ENCODE measurements at regions not wholly inside any gene's neighbourhood (a gene's known extent, or its start where the extent isn't known, plus 50 kb on each side); places are given as distances from the start of the nearest gene placed in this dataset.
A peak's percentile ranks its signal among the peaks of the same experiment; 100 is the strongest.
"Not testable (repeated sequence)": the region's sequence is repeated elsewhere in the genome, so short reads cannot be mapped to it uniquely, and the experiment has no call there.

GRCh38 chr5:112594095-112594850, 143.4 kb upstream of the APC start:
- Histone ChIP-seq H3K36me3 (ENCODE audit: insufficient read depth, low read length, poor library complexity, severe bottlenecking) (no peaks in the 10 kb centered on the region), H3K27ac (ENCODE audit: low read depth, low read length, poor library complexity, severe bottlenecking) (no peak overlapping the region), H3K27me3 (replicated peaks; ENCODE audit: insufficient read depth, low read depth, low read length, poor library complexity) (peaks cover 14% of the 10 kb centered on the region), H3K4me1 (ENCODE audit: insufficient read depth, low read length, poor library complexity, severe bottlenecking) (no peaks in the 10 kb centered on the region), H3K9me3 (ENCODE audit: low read depth, low read length, poor library complexity, severe bottlenecking) (no peaks in the 10 kb centered on the region), H3K4me3 (ENCODE audit: low read depth, low read length, poor library complexity, severe bottlenecking) (no peak overlapping the region)
- intact Hi-C loops (cut with micrococcal nuclease; ENCODE audit: unreplicated experiment), result no loop called here
- ChIA-PET CTCF (no interaction called here), POLR2A (ENCODE audit: low non-redundant PET) (no interaction called here)
- peak; percentile 18 for DNase-seq (ENCODE audit: low spot score)
- TF ChIP-seq EZH2 (IDR thresholded peaks at IDR 0.05; ENCODE audit: borderline replicate concordance, low read depth, low read length, poor library complexity, severe bottlenecking), result no peak
- TF ChIP-seq CTCF (conservative IDR thresholded peaks at IDR 0.05; ENCODE audit: low read depth, low read length), result no peak
- BruUV-seq (replicated peaks), result no TSS peak

GRCh38 chr5:112594941-112595340, 142.7 kb upstream of the APC start:
- BruUV-seq (replicated peaks), result no TSS peak
- CTCF ChIA-PET, result no interaction called here
- Histone ChIP-seq H3K27me3 (replicated peaks; ENCODE audit: insufficient read depth, low read depth, low read length, poor library complexity) (peaks cover 14% of the 10 kb centered on the region), H3K4me3 (ENCODE audit: low read depth, low read length, poor library complexity, severe bottlenecking) (no peak overlapping the region), H3K27ac (ENCODE audit: low read depth, low read length, poor library complexity, severe bottlenecking) (no peak overlapping the region), H3K4me1 (ENCODE audit: insufficient read depth, low read length, poor library complexity, severe bottlenecking) (no peaks in the 10 kb centered on the region), H3K36me3 (ENCODE audit: insufficient read depth, low read length, poor library complexity, severe bottlenecking) (no peaks in the 10 kb centered on the region), H3K9me3 (ENCODE audit: low read depth, low read length, poor library complexity, severe bottlenecking) (no peaks in the 10 kb centered on the region)
- DNase-seq (ENCODE audit: low spot score), result no peak
- TF ChIP-seq CTCF (conservative IDR thresholded peaks at IDR 0.05; ENCODE audit: low read depth, low read length), result no peak
- TF ChIP-seq EZH2 (IDR thresholded peaks at IDR 0.05; ENCODE audit: borderline replicate concordance, low read depth, low read length, poor library complexity, severe bottlenecking), result no peak
- POLR2A ChIA-PET (ENCODE audit: low non-redundant PET), result no interaction called here
- intact Hi-C loops (cut with micrococcal nuclease; ENCODE audit: unreplicated experiment), result no loop called here

GRCh38 chr5:112597831-112598230, 139.9 kb upstream of the APC start:
- no TSS peak for BruUV-seq (replicated peaks)
- Histone ChIP-seq H3K36me3 (ENCODE audit: insufficient read depth, low read length, poor library complexity, severe bottlenecking) (no peaks in the 10 kb centered on the region), H3K4me1 (ENCODE audit: insufficient read depth, low read length, poor library complexity, severe bottlenecking) (no peaks in the 10 kb centered on the region), H3K9me3 (ENCODE audit: low read depth, low read length, poor library complexity, severe bottlenecking) (no peaks in the 10 kb centered on the region), H3K27me3 (replicated peaks; ENCODE audit: insufficient read depth, low read depth, low read length, poor library complexity) (peaks cover 14% of the 10 kb centered on the region), H3K4me3 (ENCODE audit: low read depth, low read length, poor library complexity, severe bottlenecking) (no peak overlapping the region), H3K27ac (ENCODE audit: low read depth, low read length, poor library complexity, severe bottlenecking) (no peak overlapping the region)
- no peak for TF ChIP-seq EZH2 (IDR thresholded peaks at IDR 0.05; ENCODE audit: borderline replicate concordance, low read depth, low read length, poor library complexity, severe bottlenecking)
- no peak for TF ChIP-seq CTCF (conservative IDR thresholded peaks at IDR 0.05; ENCODE audit: low read depth, low read length)
- intact Hi-C loops (cut with micrococcal nuclease; ENCODE audit: unreplicated experiment), result no loop called here
- POLR2A ChIA-PET (ENCODE audit: low non-redundant PET), result no interaction called here
- CTCF ChIA-PET, result no interaction called here
- no peak for DNase-seq (ENCODE audit: low spot score)

GRCh38 chr5:112600510-112600909, 137.2 kb upstream of the APC start:
- POLR2A ChIA-PET (ENCODE audit: low non-redundant PET); H3K36me3 ChIP-seq (ENCODE audit: insufficient read depth, low read length, poor library complexity, severe bottlenecking); DNase-seq (ENCODE audit: low spot score); H3K27ac ChIP-seq (ENCODE audit: low read depth, low read length, poor library complexity, severe bottlenecking); intact Hi-C loops (cut with micrococcal nuclease; ENCODE audit: unreplicated experiment); CTCF ChIA-PET; BruUV-seq (replicated peaks); H3K9me3 ChIP-seq (ENCODE audit: low read depth, low read length, poor library complexity, severe bottlenecking); H3K4me3 ChIP-seq (ENCODE audit: low read depth, low read length, poor library complexity, severe bottlenecking); H3K4me1 ChIP-seq (ENCODE audit: insufficient read depth, low read length, poor library complexity, severe bottlenecking): not testable (repeated sequence)
- peaks cover 14% of the 10 kb centered on the region for H3K27me3 ChIP-seq (replicated peaks; ENCODE audit: insufficient read depth, low read depth, low read length, poor library complexity)

Data from A673 (cell line).